Stomach (tissue), 4 donors: ENCODE measurements at regions not wholly inside any gene's neighbourhood (a gene's known extent, or its start where the extent isn't known, plus 50 kb on each side); places are given as distances from the start of the nearest gene placed in this dataset.

ENCODE experiments used
- CTCF ChIP-seq, 7 experiments: fragments of 450-650 bp in 4 of 7; fragments of 200-600 bp in 3 of 7; sonication (generic) in 3 of 7; IDR thresholded peaks; one replicate each; pipeline ENCODE4 v1.5.1; 2016 to 2019; ENCODE audit warnings: antibody characterized with exemption in 7 of 7, control low read depth in 2 of 7, mild to moderate bottlenecking in 1 of 7
- EP300 ChIP-seq: sonication (generic); formaldehyde crosslinking; IDR thresholded peaks from one replicate; pipeline ENCODE4 v1.6.1; 2017; ENCODE audit warnings: antibody characterized with exemption
- POLR2AphosphoS5 ChIP-seq, 3 donors: sonication (generic); formaldehyde crosslinking; IDR thresholded peaks; one replicate each; pipeline ENCODE4 v1.6.1; 2016; ENCODE audit warnings: antibody characterized with exemption in 3 of 3

DNA sequence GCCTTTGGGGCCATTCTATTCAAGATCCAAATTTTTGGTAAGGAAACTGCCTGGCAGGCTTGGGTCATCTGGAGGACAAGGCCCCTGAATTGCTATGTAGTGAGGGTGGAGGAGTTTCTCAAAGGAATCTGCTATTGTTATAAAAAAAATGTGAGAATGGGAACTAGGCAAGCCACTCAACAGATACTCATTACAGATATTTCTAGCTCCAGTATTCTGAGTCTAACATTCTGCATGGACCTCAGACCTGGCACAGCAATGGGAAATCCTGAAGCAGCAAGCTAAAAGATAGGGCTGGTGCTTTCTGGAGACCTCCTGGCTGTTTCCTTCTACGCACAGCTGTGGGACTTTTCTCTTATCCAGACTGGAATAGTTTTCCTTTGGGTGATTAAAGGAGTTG lies 430.7 kb upstream of the RBMS3 start:
- TF ChIP-seq CTCF (IDR thresholded peaks at IDR 0.05) (no peak), EP300 (no peak), POLR2AphosphoS5 (IDR thresholded peaks at IDR 0.05) (no peak)
